Neural cell (in vitro differentiated cells): ENCODE measurements at regions not wholly inside any gene's neighbourhood (a gene's known extent, or its start where the extent isn't known, plus 50 kb on each side); places are given as distances from the start of the nearest gene placed in this dataset.

Experiments used
- H2AFZ ChIP-seq: fragments of 200-600, 300-800 bp; sonication (generic), shearing (Covaris generic); 2 replicates; pipeline ENCODE4 v1.6.0; 2014; ENCODE audit warnings: low read depth, mild to moderate bottlenecking, antibody characterized with exemption, low read length, moderate library complexity
- H3F3A ChIP-seq: fragments of 200-600 bp; shearing (Covaris generic); 2 replicates; pipeline ENCODE4 v1.6.1; 2016; ENCODE audit warnings: mild to moderate bottlenecking, moderate library complexity, mixed read lengths, antibody characterized with exemption, low read length; ENCODE audit not compliant: insufficient read depth, poor library complexity, severe bottlenecking
- H3K27ac ChIP-seq: fragments of 200-600, 300-800 bp; sonication (generic), shearing (Covaris generic); 2 replicates; pipeline ENCODE4 v1.5.1; 2014; ENCODE audit warnings: mild to moderate bottlenecking, low read length, moderate library complexity
- H3K27me3 ChIP-seq: fragments of 300-800, 200-600 bp; sonication (generic), shearing (Covaris generic); 2 replicates; pipeline ENCODE4 v1.6.0; 2014; ENCODE audit warnings: mild to moderate bottlenecking, low read depth, low read length, moderate library complexity; ENCODE audit not compliant: insufficient read depth
- H3K36me3 ChIP-seq: fragments of 300-800, 200-600 bp; sonication (generic), shearing (Covaris generic); 2 replicates; pipeline ENCODE4 v1.5.1; 2014; ENCODE audit warnings: mild to moderate bottlenecking, antibody characterized with exemption, low read length, moderate library complexity; ENCODE audit not compliant: insufficient read depth
- H3K4me2 ChIP-seq: fragments of 300-800, 200-600 bp; sonication (generic), shearing (Covaris generic); 2 replicates; pipeline ENCODE4 v1.6.0; 2014; ENCODE audit warnings: mild to moderate bottlenecking, low read length
- H3K4me3 ChIP-seq: fragments of 300-800, 200-600 bp; sonication (generic), shearing (Covaris generic); 2 replicates; pipeline ENCODE4 v1.5.1; 2014; ENCODE audit warnings: mild to moderate bottlenecking, low read length, moderate library complexity
- H3K79me2 ChIP-seq: fragments of 200-600 bp; shearing (Covaris generic); replicated peaks from 2 replicates; pipeline ENCODE4 v1.6.0; 2014; ENCODE audit warnings: mild to moderate bottlenecking, low read length, moderate library complexity; ENCODE audit not compliant: insufficient read depth
- H3K9ac ChIP-seq: fragments of 300-800, 200-600 bp; sonication (generic), shearing (Covaris generic); 2 replicates; pipeline ENCODE4 v1.6.1; 2016; ENCODE audit warnings: mild to moderate bottlenecking, low read length, mixed read lengths
- H3K9me2 ChIP-seq: fragments of 200-600 bp; shearing (Covaris generic); 2 replicates; pipeline ENCODE4 v1.6.1; 2016; ENCODE audit warnings: mild to moderate bottlenecking, low read length, mixed read lengths; ENCODE audit not compliant: insufficient read depth
- H3K9me3 ChIP-seq: fragments of 200-600, 300-800 bp; sonication (generic), shearing (Covaris generic); 2 replicates; pipeline ENCODE4 v1.6.1; 2016; ENCODE audit warnings: mild to moderate bottlenecking, mixed run types, low read length, moderate library complexity, mixed read lengths
- H4K20me1 ChIP-seq: fragments of 200-600 bp; shearing (Covaris generic); 2 replicates; pipeline ENCODE4 v1.6.1; 2016; ENCODE audit warnings: mild to moderate bottlenecking, mixed run types; ENCODE audit not compliant: insufficient read depth
- CTCF ChIP-seq: fragments of 450-650 bp; IDR thresholded peaks from 2 replicates; pipeline ENCODE4 v1.5.1; 2014; ENCODE audit warnings: antibody characterized with exemption, mild to moderate bottlenecking, moderate library complexity; ENCODE audit not compliant: poor library complexity, severe bottlenecking
- EP300 ChIP-seq: fragments of 450-650 bp; conservative IDR thresholded peaks from 2 replicates; pipeline ENCODE4 v1.6.1; 2014; ENCODE audit warnings: antibody characterized with exemption, mild to moderate bottlenecking, moderate library complexity; ENCODE audit not compliant: poor library complexity, severe bottlenecking
- EZH2 ChIP-seq: fragments of 200-600, 300-800 bp; shearing (Covaris generic), sonication (generic); IDR thresholded peaks from 2 replicates; pipeline ENCODE4 v1.6.1; 2014; ENCODE audit warnings: antibody characterized with exemption, low read length, borderline replicate concordance, mild to moderate bottlenecking; ENCODE audit not compliant: insufficient read depth, poor library complexity, severe bottlenecking
- MXI1 ChIP-seq: fragments of 450-650 bp; conservative IDR thresholded peaks from 2 replicates; pipeline ENCODE4 v1.6.1; 2014; ENCODE audit warnings: antibody characterized with exemption, mild to moderate bottlenecking; ENCODE audit not compliant: poor library complexity, severe bottlenecking
- POLR2AphosphoS5 ChIP-seq: IDR thresholded peaks from 2 replicates; pipeline ENCODE4 v1.6.1; 2012
- RAD21 ChIP-seq: fragments of 450-650 bp; conservative IDR thresholded peaks from 2 replicates; pipeline ENCODE4 v1.6.1; 2014; ENCODE audit warnings: antibody characterized with exemption, mild to moderate bottlenecking, moderate library complexity
- REST ChIP-seq: IDR thresholded peaks from 2 replicates; pipeline ENCODE4 v1.6.1; 2012; ENCODE audit warnings: borderline replicate concordance
- SMC3 ChIP-seq: fragments of 450-650 bp; conservative IDR thresholded peaks from 2 replicates; pipeline ENCODE4 v1.6.1; 2014; ENCODE audit warnings: antibody characterized with exemption, mild to moderate bottlenecking, moderate library complexity; ENCODE audit not compliant: poor library complexity
- TAF1 ChIP-seq: IDR thresholded peaks from 2 replicates; pipeline ENCODE4 v1.6.1; 2012; ENCODE audit warnings: low read depth

- no peaks in the 10 kb centered on the region for H3F3A ChIP-seq
- H3K9ac ChIP-seq, result no peak overlapping the region
- no peaks in the 10 kb centered on the region for H3K79me2 ChIP-seq
- no peaks in the 10 kb centered on the region for H3K9me2 ChIP-seq
- H4K20me1 ChIP-seq, result no peaks in the 10 kb centered on the region
- no peak overlapping the region for H3K4me3 ChIP-seq
- TF ChIP-seq MXI1 (no peak), TAF1 (no peak), CTCF (no peak), EP300 (no peak), POLR2AphosphoS5 (no peak), REST (no peak), SMC3 (no peak), RAD21 (no peak), EZH2 (no peak)
- H2AFZ ChIP-seq, result no peak overlapping the region
- no peaks in the 10 kb centered on the region for H3K9me3 ChIP-seq
- no peak overlapping the region for H3K4me2 ChIP-seq
- H3K27me3 ChIP-seq, result no peaks in the 10 kb centered on the region
- H3K27ac ChIP-seq, result no peak overlapping the region
- no peaks in the 10 kb centered on the region for H3K36me3 ChIP-seq
These were observed 302.6 kb upstream of the MANEA start for GRCh38 chr6:95274686-95275235.

- Histone ChIP-seq H4K20me1 (no peaks in the 10 kb centered on the region), H3K4me2 (no peak overlapping the region), H3K9me2 (no peaks in the 10 kb centered on the region), H3K9ac (no peak overlapping the region), H3K79me2 (no peaks in the 10 kb centered on the region), H2AFZ (no peak overlapping the region), H3K27me3 (no peaks in the 10 kb centered on the region), H3F3A (no peaks in the 10 kb centered on the region), H3K36me3 (no peaks in the 10 kb centered on the region), H3K9me3 (no peaks in the 10 kb centered on the region), H3K4me3 (no peak overlapping the region), H3K27ac (no peak overlapping the region)
- TF ChIP-seq RAD21 (no peak), SMC3 (no peak), MXI1 (no peak), CTCF (no peak), REST (no peak), EP300 (no peak), POLR2AphosphoS5 (no peak), EZH2 (no peak), TAF1 (no peak)
These were observed 297.7 kb upstream of the MANEA start for GRCh38 chr6:95279616-95280015.
